Gastrocnemius medialis (tissue), 4 donors: ENCODE measurements at regions not wholly inside any gene's neighbourhood (a gene's known extent, or its start where the extent isn't known, plus 50 kb on each side); places are given as distances from the start of the nearest gene placed in this dataset.

ENCODE experiments used
- ATAC-seq, 2 donors: fragments of 150-250 bp; one replicate each; pipeline ENCODE4 v1.9.1; 2016
- DNase-seq, 2 donors: peaks; one replicate each; pipeline ENCODE4 v3.0.0-alpha.2; 2019
- H3K27ac ChIP-seq, 4 donors: fragments of 200-600 bp; sonication (generic); 1 replicate in 1 of 4; 2 replicates in 3 of 4; pipeline ENCODE4 v1.5.1; 2016 to 2018; ENCODE audit warnings: mild to moderate bottlenecking in 2 of 4, moderate library complexity in 1 of 4
- H3K27me3 ChIP-seq, 3 donors: fragments of 200-600 bp; sonication (generic) in 2 of 3; 1 replicate in 1 of 3; 2 replicates in 2 of 3; pipeline versions ENCODE4 v1.5.1 to v1.6.0; 2016 to 2019; ENCODE audit warnings: mild to moderate bottlenecking in 1 of 3, moderate library complexity in 1 of 3
- H3K36me3 ChIP-seq, 2 donors: fragments of 200-600 bp; sonication (generic) in 1 of 2; one replicate each; pipeline ENCODE4 v1.5.1; 2017 to 2018
- H3K4me1 ChIP-seq, 2 donors: fragments of 200-600 bp; sonication (generic) in 1 of 2; one replicate each; pipeline ENCODE4 v1.5.1; 2016 to 2017; ENCODE audit warnings: mild to moderate bottlenecking in 2 of 2
- H3K4me3 ChIP-seq, 4 donors: fragments of 200-600 bp; sonication (generic) in 3 of 4; 1 replicate in 1 of 4; 2 replicates in 3 of 4; pipeline ENCODE4 v1.5.1; 2016 to 2019; ENCODE audit warnings: mild to moderate bottlenecking in 2 of 4
- H3K9me3 ChIP-seq, 3 donors: fragments of 200-600 bp; sonication (generic) in 2 of 3; 1 replicate in 1 of 3; 2 replicates in 2 of 3; pipeline ENCODE4 v1.5.1; 2016 to 2019
- POLR2A ChIP-seq, 2 donors: fragments of 450-650 bp; IDR thresholded peaks; one replicate each; pipeline ENCODE4 v1.6.1; 2017; ENCODE audit warnings: antibody characterized with exemption in 2 of 2, mild to moderate bottlenecking in 2 of 2, moderate library complexity in 2 of 2
- in situ Hi-C, 4 donors: fragments of 200-750 bp; cut with MboI; loops; one replicate each; pipeline versions ENCODE4 v1.15.0 to v1.8.0; 2017; ENCODE audit warnings: low sequenced_read_pairs in 4 of 4
- intact Hi-C: fragments of 100-400 bp; cut with DNase I; formaldehyde crosslinking; loops from one replicate; pipeline ENCODE4 v1.15.1; 2023; ENCODE audit warnings: low total_unique reads
- TF ChIP-seq, protein P1 (sequence below), 5 experiments: fragments of 450-650 bp in 3 of 5; fragments of 200-600 bp in 2 of 5; sonication (generic) in 2 of 5; IDR thresholded peaks in 4 of 5; conservative IDR thresholded peaks in 1 of 5; 1 replicate in 4 of 5; 2 replicates in 1 of 5; pipeline ENCODE4 v1.5.1; 2016 to 2019; ENCODE audit warnings: antibody characterized with exemption in 5 of 5, mild to moderate bottlenecking in 3 of 5, moderate library complexity in 3 of 5

DNA sequence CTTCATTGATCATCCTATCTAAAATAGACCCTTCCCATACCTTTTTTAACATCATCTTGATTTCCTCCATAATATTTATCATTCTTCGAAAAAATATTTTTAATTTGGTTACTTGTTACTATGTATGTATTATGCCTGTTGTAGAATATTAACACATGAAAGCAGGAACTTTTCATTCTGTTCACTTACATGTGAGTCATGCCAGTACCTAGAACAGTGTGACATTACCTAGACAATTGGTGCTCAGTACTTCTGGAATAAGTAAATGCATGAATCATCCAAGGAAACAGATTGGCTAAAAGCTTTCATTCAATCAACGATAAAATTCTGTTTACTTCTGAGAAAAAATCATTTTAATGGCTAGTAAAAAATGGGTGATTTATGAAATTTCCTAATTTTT is 76.4 kb downstream of the CXXC4 start:
- H3K36me3 ChIP-seq = no peaks in the 10 kb centered on the region
- no peak for ATAC-seq
- intact Hi-C loops (no loop called here), in situ Hi-C loops (no loop called here)
- H3K9me3 ChIP-seq = no peaks in the 10 kb centered on the region
- no peak overlapping the region for H3K4me3 ChIP-seq
- TF ChIP-seq, protein P1, sequence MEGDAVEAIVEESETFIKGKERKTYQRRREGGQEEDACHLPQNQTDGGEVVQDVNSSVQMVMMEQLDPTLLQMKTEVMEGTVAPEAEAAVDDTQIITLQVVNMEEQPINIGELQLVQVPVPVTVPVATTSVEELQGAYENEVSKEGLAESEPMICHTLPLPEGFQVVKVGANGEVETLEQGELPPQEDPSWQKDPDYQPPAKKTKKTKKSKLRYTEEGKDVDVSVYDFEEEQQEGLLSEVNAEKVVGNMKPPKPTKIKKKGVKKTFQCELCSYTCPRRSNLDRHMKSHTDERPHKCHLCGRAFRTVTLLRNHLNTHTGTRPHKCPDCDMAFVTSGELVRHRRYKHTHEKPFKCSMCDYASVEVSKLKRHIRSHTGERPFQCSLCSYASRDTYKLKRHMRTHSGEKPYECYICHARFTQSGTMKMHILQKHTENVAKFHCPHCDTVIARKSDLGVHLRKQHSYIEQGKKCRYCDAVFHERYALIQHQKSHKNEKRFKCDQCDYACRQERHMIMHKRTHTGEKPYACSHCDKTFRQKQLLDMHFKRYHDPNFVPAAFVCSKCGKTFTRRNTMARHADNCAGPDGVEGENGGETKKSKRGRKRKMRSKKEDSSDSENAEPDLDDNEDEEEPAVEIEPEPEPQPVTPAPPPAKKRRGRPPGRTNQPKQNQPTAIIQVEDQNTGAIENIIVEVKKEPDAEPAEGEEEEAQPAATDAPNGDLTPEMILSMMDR (IDR thresholded peaks at IDR 0.05 in 4 of 5, conservative IDR thresholded peaks at IDR 0.05 in 1 of 5) = no peak
- no peak for TF ChIP-seq POLR2A (IDR thresholded peaks at IDR 0.05)
- H3K4me1 ChIP-seq = no peaks in the 10 kb centered on the region
- H3K27me3 ChIP-seq = no peaks in the 10 kb centered on the region
- DNase-seq = no peak
- no peak overlapping the region for H3K27ac ChIP-seq

DNA sequence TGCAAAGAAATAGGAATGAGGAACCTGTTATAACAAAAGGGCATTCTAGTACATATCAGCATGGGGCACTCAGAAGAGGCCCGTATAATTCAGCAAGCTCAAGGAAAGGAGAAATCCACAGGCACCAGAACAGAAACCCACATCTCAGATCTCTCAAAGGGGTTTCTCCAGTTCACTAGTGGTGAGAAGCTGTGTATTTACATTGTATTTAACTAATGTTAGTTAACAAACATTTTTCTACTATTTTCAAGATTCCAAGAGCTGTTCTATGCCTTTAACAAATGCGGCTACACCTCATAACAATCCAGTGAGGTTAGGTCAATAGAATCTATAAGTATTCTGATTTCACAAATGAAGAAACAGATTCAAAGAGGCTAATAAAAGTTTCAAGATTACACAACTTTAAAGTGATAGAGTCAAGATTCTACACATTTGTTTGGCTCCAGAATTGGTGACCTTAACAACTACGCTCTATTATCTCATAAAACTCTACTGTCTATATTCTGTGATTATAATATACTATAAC is 77.3 kb downstream of the CXXC4 start:
- Histone ChIP-seq H3K4me1 (no peaks in the 10 kb centered on the region), H3K36me3 (no peaks in the 10 kb centered on the region), H3K27ac (no peak overlapping the region), H3K4me3 (no peak overlapping the region), H3K9me3 (no peaks in the 10 kb centered on the region), H3K27me3 (no peaks in the 10 kb centered on the region)
- intact Hi-C loops = no loop called here
- in situ Hi-C loops = no loop called here
- TF ChIP-seq, protein P1 (IDR thresholded peaks at IDR 0.05 in 4 of 5, conservative IDR thresholded peaks at IDR 0.05 in 1 of 5) = no peak
- no peak for TF ChIP-seq POLR2A (IDR thresholded peaks at IDR 0.05)
- DNase-seq (no peak), ATAC-seq (no peak)

DNA sequence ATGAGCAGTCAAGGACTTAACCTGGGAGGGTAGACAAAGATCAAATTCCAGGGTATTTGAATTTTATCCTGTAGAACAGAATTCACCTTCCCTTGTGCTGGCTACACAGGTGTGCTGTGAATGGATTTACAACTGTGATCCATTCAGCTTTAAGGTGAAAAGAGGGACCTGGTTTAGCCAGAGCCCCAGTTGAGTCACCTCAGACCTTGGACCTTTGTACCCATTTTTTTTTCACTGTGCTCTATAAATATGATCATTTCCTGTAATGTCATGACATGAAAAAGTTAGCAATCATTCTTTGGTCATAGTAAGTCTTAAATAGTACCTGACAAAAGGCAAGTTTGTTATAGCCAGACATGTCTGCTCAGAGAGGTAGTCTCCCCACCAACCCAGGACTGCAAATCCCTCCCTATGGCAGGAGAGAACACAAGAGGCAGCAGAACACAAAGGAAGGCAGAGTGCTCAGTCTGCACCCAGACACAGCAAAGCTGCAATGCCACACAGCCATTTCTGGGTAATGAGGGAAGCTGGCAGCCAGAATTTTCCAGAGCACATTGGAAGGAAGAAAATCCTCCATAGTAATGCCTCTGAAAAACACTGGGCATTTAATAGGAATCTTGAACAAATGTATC is 77.9 kb downstream of the CXXC4 start:
- in situ Hi-C loops (no loop called here), intact Hi-C loops (no loop called here)
- Histone ChIP-seq H3K4me1 (no peaks in the 10 kb centered on the region), H3K27me3 (no peaks in the 10 kb centered on the region), H3K4me3 (no peak overlapping the region), H3K9me3 (no peaks in the 10 kb centered on the region), H3K36me3 (no peaks in the 10 kb centered on the region), H3K27ac (no peak overlapping the region)
- DNase-seq (no peak), ATAC-seq (no peak)
- TF ChIP-seq, protein P1 (IDR thresholded peaks at IDR 0.05 in 4 of 5, conservative IDR thresholded peaks at IDR 0.05 in 1 of 5) = no peak
- TF ChIP-seq POLR2A (IDR thresholded peaks at IDR 0.05) = no peak

GRCh38 chr4:104413487-104413886 is 81.2 kb downstream of the CXXC4 start:
- Histone ChIP-seq H3K4me3 (no peak overlapping the region), H3K4me1 (no peaks in the 10 kb centered on the region), H3K36me3 (no peaks in the 10 kb centered on the region), H3K27ac (no peak overlapping the region), H3K27me3 (no peaks in the 10 kb centered on the region), H3K9me3 (no peaks in the 10 kb centered on the region)
- in situ Hi-C loops = no loop called here
- intact Hi-C loops = no loop called here
- ATAC-seq = no peak
- no peak for DNase-seq
- TF ChIP-seq, protein P1 (IDR thresholded peaks at IDR 0.05 in 4 of 5, conservative IDR thresholded peaks at IDR 0.05 in 1 of 5) = no peak
- TF ChIP-seq POLR2A (IDR thresholded peaks at IDR 0.05) = no peak

DNA sequence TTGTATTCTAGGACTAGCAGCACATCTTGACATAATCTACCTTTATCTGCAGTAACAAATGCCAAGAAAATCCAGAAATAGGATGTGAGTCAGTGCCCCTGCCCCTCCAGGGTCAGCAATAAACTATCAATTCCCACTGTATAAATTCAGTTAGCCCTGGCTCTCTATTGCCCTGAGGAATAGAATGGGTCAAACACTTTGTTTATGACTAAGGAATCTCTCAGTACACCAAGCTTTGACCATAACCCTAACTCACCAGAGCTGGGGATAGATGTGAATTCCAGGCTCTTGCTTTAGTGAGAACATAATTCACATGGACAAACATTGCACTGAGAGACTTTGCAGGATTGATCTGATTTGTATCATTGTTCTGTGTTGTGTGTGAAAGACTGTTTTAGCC is 82.3 kb downstream of the CXXC4 start:
- in situ Hi-C loops (no loop called here), intact Hi-C loops (no loop called here)
- no peaks in the 10 kb centered on the region for H3K4me1 ChIP-seq
- TF ChIP-seq, protein P1 (IDR thresholded peaks at IDR 0.05 in 4 of 5, conservative IDR thresholded peaks at IDR 0.05 in 1 of 5) = no peak
- TF ChIP-seq POLR2A (IDR thresholded peaks at IDR 0.05) = no peak
- H3K4me3 ChIP-seq = no peak overlapping the region
- no peaks in the 10 kb centered on the region for H3K36me3 ChIP-seq
- DNase-seq = no peak
- H3K9me3 ChIP-seq = no peaks in the 10 kb centered on the region
- ATAC-seq = no peak
- H3K27ac ChIP-seq = no peak overlapping the region
- H3K27me3 ChIP-seq = no peaks in the 10 kb centered on the region
